H4 (cell line): ENCODE measurements at regions not wholly inside any gene's neighbourhood (a gene's known extent, or its start where the extent isn't known, plus 50 kb on each side); places are given as distances from the start of the nearest gene placed in this dataset.
A peak's percentile ranks its signal among the peaks of the same experiment; 100 is the strongest.

Source experiments
- DNase-seq: peaks from one replicate; pipeline ENCODE4 v3.0.0-alpha.2; 2015; ENCODE audit warnings: low spot score

DNA sequence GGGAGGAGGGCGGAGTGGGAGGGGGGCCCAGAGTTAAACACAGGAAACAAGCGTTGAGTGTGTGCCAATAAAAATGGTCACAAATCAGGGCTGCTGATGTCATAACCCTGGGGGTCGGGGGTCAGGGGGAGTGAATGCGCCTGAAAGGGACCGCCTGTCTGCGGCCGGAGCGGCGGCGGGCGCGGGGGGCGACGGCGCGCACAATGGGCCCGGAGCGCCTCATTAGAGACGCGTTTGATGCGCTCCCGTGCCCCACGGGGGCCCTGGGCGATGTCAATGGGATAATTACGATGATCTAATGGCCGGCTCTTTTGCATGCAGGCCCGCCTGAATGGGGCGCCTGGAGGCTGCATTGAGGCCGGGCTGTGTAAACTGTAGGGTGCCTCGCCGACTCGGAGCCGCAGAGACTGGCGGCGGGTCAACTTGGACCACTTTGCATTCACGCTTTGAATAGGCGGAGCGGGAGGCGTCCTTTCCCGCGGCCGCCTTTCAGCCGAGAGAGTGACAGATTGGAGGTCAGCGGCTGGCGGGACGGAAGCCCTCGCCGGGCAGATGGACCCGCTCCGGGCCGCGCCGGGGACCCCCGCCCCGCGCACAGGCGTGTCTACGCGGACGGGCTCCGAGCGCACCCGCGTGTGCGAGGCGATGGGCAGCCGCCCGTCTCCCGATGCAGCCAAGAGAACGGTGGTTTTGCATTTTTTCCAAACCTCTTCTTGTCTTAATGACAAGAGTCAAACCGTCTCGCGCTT, 296.1 kb downstream of the TFAP2C start:
- DNase-seq, result no peak

DNA sequence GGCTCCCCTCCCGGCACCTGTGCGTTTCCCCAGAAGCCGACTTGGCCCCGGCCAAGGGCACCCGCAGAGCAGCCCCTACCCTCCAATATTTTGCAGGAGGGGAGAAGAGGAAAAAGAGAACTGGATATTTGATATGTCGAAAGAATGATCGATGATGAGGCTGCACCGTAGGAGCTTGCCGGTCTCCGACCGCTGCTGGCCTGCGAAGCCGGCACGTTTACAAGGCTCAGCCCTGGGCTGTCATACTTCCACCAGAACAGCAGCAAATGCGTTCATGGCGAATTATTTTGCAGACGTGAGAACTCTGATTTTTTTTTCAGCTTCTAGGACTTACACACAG, 296.7 kb downstream of the TFAP2C start:
- DNase-seq, result no peak

DNA sequence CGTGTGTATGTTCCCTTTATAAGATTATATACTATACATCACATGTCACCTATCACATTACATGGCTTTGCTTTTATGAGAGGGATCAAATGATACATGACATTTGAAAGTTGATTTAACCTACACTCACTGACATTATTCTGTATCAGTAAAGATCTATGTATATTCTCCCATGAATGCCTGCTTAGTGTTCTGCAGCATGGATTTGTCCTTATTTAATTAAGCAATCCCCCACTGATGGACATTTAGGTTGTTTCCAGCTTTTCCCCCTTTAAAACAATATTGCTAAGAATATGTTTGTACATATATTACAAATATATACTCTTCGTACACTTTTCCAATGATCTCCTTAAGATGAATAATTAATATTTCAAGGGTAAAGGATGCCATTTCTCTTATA, 297.4 kb downstream of the TFAP2C start:
- no peak for DNase-seq

DNA sequence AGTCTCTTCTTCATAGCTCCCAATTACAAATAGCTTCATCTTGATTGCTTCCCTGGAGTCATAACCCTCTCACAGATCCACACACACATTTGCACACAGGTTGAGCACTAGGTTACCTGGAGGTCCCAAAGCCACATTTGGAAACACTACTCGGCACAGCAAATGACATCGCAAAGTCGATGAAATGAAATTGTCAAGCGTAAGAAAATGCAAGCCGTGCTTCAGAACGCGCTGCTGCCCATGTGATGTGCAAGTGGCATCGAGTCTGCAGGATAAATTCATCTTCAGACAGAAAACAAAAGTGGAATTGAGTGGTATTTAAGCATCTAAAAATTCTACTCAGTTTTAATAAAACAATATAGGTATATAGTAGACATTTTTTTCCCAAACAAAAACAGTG, 298.0 kb downstream of the TFAP2C start:
- DNase-seq, result no peak

DNA sequence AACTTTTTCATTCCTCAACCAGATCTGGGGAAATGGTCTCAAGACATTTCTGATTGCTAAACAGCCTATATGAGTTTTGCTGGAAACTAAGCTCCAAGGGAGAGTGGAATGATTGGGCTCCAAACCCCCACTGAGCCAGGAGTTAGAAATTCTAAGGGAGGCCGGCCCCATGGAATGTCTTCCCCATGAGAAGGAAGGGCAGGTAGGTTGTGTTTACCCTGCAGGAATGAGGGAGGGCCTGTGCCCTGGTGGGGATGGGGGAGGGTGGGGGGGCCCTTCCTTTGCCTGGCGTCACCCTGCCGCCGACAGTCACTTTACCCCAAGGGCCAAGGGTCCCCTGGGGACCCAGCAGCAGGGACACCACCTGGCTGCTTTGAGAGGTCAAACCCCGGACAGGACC, 298.9 kb downstream of the TFAP2C start:
- no peak for DNase-seq

DNA sequence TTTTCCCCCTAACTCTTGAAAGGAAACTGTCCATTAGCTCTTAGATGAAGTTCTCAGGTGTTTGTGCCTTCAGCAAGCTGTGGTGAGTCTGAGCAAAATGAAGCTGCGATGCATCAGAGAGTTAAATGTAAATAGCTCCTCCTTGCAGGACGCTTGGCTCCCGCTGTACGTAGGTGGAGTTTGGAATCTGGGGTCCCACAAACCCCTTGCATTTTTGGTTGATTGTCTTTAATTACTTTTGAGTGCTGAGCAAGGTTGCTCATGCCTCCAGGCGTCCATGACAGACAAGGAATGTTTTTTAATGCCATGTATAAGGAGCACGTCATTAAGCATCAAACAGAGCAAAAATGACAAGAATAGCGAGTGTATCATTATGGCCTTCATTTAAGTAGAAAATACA, 300.5 kb downstream of the TFAP2C start:
- no peak for DNase-seq

DNA sequence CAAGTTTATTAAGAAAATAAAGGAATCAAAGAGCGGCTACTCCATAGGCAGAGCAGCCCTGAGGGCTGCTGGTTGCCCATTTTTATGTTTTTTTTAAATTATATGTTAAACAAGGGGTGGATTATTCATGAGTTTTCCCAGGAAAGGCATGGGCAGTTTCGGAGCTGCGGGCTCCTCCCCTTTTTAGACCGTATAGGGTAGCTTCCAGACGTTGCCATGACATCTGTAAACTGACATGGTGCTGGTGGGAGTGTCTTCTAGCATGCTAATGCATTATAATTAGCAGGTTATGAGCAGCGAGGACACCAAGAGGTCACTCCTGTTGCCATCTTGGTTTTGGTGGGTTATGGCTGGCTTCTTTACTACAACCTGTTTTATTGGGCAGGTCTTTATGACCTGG, 301.8 kb downstream of the TFAP2C start:
- DNase-seq, result no peak

DNA sequence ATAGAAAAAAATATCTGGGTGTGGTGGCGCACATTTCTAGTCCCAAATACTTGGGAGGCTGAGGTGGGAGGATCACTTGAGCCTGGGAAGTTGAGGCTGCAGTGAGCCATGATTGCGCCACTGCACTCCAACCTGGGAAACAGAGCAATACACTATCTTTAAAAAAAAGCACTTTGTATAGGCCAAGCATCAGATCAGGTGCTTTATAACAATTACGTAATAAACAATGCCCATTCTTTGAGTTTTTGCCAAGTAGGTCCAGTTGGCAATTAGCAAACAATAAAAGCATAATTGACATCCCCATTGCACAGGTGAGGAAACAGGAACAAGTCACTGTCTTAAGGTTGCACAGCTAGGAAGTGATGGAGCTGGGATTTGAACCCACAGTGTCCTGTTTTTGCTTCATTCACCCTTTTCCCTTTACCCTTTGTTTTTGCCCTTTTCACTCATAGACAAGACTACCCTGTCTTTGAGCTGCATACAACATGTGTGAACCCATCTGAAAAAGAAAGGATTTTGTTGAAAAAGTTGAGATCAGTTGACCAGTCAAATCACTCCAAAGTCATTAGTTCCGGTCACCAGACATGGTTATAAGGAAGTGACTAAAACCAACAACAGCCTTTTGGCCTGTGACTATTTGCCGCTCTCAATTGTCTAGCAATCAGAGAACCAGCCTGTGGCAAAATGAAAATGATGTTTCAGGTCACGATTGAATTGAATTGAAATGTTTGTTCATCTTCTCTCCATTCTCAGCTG, 303.6 kb downstream of the TFAP2C start:
- no peak for DNase-seq

DNA sequence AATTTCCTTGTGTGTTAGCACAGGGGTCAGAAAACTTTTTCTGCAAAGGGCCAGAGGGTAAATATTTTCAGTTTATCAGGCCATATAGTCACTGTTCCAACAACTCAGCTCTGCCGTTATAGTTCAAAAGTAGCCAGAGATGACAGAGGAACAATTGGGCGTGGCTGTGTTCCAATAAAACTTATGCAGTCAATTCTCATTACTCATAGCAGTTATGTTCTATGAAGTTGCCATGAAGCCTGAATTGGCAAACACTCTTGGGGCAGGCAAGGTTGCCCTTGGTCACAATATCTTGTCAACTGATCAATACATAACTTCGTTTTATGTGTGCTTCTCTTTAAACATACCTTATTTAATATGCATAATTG, 304.2 kb downstream of the TFAP2C start:
- DNase-seq, result no peak

DNA sequence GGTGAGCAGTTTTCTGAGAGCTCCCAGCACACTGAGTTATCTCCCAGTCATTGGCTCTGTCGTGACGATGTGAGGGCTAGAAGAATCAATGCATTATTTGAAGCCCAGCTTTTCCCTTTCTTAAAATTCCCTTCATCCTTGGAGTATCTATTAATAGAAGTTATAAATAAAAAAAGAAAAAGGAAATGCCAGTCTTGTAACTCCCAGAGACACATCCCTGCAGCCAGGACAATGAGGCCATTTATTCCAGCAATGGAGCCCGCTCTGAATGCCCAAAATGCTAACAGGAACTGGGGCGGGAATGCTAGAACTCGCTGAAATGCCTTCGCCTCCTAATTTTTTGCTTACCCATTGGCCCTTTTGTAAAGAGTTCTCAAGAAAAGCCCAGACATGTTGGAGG, 305.8 kb downstream of the TFAP2C start:
- no peak for DNase-seq

DNA sequence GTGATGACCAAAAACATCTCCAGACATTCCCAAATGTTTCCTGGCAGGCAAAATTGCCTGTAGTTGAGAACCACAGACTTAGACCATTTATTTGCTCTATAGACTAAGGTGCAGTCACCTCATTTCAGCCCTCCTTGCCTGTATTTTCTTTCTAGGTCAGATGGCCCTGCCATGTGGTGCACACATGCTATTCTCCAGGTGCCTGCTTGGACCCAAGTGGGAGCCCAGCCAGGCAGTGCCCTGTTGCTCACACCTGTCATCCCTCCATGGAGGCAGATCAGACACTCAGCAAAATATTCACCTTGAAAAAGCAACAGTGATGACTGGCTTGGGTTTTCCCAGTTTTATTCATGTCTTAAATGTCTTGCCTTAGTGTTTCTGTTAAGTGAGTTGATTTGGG, 311.4 kb downstream of the TFAP2C start:
- no peak for DNase-seq

DNA sequence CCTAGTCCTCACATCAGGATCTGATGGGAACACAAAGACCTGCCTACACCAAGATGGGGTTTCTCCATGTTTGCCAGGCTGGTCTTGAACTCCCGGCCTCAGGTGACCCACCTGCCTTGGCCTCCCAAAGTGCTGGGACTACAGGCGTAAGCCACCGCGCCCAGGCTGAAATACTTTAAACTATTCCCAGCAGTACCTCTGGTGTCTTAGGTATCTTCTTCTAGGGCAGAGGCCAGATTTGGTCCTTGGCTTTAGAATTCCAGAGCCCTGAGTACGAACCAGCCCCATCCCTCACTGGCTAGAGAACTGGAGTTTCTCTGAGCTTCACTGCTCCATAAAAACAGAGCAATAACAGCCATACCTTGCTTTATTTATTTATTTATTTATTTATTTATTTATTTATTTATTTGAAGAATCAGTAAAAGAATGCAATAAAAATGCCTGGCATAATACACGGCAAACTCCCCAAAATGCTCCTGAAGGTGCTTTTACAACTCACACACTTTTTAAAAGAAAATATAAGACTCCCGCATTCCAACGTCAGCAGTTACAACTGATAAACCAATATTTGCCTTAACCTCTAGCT, 312.1 kb downstream of the TFAP2C start:
- DNase-seq, result no peak

DNA sequence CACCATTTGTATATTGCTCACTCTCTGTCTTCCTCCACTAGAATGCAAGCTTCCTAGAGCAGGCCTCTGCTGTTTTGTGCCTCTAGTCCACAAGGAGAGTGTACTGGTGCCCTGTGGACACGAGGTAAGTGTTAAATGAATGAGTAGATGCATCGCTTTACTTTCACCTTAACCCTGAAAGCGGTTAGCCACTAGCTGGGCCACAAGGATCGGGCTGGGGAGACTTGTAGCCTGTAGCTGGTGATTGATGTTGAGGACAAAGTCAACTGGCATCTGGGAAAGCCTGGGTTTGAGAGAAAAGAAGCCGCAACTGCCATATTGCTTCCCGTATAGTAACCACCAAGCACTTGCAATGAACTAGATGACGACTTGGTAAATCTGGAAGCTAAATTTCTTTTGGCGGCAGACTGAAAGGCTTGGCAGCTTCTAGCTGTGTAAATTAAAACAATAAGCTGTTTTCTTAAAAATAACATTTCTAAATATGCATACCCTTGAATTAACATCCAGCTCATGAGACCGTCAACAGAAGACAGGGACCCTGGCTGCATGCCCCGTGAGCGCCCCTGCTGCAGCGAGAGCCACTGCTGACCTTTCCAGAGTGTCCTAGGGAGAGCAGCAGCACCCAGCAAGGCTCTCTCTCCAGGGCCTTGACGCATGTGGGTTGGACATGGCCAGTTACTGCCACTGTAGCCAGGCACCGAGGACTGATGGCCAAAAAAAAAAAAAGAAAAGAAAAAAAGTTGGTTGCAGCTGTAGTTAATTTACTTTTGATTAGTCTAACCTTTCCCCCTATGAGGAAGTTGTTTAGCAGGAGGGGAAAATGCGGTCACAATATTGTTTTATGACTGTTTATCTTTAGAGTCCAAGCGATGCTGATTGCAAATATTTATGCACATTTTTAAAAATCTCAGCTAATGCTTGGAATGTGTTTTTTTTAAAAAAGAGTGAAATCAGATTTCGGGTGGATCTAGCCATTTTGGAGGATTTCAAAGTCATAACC, 315.1 kb downstream of the TFAP2C start:
- DNase-seq, result no peak

DNA sequence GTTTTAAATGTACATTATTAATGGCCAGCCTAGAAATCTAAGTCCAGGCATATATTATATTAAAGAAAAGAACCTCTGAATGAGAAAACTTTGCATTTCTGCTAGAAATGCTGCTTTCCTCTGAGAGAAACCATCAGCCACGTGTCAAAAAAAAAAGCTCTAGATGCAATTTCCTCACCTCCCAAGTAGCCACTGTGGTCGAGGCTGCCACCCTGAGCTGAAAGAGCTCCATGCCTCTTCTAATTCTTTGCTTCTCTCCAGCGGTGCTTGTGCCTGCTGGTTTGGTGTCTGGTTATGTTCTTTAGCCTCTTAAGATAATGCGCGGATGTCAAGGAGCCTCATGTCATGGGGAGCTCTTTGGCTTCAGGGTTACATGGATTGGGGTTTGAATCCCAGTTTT, 316.0 kb downstream of the TFAP2C start:
- no peak for DNase-seq

DNA sequence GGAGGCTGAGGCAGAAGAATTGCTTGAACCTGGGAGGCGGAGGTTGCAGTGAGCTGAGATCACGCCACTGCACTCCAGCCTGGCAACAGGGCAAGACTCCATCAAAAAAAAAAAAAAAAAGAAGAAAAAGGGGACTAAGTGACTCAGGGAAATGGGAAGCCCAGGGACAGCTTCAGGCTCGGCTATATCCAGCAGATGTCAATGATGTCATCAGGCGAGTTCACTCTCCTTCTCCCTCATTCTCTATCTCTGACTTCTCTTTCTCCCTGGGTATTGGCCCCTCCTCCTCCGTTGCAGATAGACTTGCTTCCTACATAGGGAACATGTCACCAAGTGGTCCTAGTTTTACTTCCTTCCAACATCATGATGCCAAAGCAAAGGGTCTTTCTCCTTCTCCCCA, 316.8 kb downstream of the TFAP2C start:
- DNase-seq, result no peak

DNA sequence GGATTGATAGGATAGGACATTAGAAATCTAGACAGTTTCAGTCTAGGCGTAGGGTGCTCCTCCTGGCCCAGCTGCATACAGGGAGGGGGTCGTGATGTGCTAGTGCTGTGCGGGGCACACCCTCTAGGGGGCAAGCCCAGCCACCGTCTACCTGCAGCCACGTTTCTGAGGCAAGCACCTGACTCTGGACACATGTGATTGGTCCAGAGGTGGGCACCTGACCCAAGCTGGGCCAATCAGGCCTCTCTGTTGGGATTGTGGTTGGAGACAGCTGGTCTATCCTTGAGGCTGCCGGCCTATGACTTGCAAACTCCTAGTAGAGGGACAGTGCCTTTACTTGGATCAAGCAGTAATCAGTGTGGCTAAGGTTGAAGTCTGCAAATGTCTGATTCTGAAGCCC, 317.1 kb downstream of the BMP7 start:
- peak; percentile 11 for DNase-seq

DNA sequence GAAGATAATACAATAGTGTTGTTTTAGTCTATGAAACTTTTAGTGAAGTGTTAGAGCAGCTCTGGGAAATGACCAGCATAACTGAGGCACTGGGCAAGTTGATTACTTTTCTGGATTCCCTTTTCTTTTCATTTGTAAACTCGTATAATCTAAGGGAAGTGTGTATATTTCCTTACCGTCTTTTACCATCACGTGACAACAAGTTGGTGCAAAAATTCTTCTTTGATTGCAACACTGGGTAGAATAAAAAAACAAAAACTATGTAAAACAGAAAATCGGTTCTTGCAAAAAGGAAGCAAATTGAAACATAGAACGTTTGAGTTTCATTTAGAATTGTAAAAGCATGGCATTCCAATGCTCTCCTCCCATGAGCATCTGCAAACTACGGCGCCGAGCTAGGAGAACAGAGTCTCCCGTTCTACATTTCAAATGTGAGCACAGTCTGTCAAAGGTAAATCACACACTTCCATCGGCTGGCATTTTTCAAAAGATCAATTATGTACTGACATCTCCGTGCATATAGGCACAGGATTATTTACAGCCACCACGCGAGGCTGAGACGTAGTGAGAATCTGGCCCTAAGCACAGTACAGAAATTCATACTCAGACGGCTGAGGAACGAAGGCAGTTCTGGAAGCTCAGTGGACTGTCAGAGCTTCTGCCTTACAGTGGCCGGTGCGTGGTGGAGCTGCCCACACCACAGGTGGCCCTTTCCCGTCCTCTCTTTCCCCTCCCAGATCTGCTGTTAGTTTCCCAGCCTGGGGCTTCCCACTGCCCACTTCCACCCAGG, 314.0 kb downstream of the BMP7 start:
- no peak for DNase-seq

DNA sequence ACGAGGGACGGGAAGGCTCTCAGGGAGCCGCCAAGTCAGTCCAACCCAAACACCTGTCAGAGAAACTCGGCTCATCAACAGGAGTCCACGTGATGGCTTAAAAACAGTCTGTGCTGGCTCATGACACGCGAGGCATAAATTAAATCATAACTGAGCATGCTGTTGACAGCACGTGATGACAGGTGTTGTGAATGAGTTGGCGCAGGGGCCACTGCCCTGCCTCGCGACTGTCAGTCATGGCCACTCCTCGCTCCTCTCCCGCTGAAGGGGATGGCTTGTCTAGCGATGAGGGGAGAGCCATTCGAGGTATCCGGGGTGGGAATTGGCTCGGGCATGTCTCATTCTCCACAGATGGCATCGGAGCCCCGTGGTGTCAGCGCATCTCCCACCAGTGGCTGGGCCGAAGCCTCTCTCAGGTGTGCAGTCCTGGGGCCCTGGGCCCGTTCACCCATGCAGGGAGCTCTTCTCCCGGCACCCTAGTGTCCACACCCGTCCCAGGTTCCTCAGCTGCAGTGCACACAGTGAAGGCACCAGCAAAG, 313.3 kb downstream of the BMP7 start:
- DNase-seq, result no peak

DNA sequence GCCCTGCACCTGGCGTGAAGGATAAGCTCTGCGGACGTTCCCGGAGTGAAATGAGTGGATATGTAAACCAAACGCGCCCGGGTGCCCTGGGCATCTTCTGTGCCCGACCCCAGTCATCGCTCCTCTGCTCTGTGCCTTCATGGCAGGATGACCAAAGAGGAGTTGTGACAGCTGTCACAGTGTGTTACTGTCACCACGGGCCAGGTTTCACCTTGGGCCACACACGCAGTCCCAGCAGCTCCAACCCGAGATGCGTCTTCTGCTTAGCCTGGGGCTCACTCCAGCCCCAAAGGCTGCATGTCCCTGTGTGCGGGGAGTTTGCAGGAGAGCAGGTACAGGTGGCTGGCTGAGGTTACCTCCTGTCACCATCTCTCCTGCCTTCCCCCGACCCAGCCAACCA, 311.6 kb downstream of the BMP7 start:
- DNase-seq, result no peak

DNA sequence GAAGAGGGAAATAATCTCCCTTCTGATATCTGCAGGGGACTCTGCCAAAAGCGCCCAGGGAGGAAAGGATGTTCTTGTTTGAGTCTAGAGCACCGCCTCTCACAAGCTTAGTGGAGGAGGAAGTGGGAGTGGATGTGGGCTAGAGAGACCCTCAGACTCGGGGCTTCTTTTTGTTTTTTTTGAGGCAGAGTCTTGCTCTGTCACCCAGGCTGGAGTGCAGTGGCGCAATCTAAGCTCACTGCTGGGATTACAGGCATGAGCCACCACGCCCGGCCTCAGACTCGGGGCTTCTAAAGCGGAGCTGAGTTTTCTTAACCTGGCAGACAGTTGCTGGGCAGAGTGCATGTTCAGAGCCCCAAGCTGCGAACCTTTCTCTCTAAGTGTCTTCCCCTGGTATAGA, 310.8 kb downstream of the BMP7 start:
- no peak for DNase-seq

DNA sequence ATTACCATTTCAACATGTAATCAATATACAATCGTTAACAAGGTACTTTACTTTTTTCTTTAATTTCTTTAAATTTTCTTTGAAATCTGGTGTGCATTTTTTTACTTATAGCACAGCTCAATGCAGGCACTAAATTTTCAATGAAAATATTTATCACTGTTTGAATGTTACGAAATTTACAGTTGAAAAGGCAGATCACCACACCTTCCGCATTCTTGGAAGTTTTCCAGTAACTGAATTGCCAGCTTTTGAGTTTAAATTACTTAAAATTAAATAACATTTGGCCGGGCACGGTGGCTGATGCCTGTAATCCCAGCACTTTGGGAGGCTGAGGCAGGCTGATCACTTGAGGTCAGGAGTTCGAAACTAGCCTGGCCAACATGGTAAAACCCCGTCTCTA, 309.9 kb downstream of the BMP7 start:
- no peak for DNase-seq
